Osteoblast (primary cell): ENCODE measurements at regions not wholly inside any gene's neighbourhood (a gene's known extent, or its start where the extent isn't known, plus 50 kb on each side); places are given as distances from the start of the nearest gene placed in this dataset.
A peak's percentile ranks its signal among the peaks of the same experiment; 100 is the strongest.
"Not testable (repeated sequence)": the region's sequence is repeated elsewhere in the genome, so short reads cannot be mapped to it uniquely, and the experiment has no call there.

Source experiments
- DNase-seq: peaks from one replicate; pipeline ENCODE4 v3.0.0; 2011; ENCODE audit warnings: low spot score, mixed read lengths; ENCODE audit not compliant: insufficient read length; ENCODE audit errors: missing footprints
- H2AFZ ChIP-seq: 2 replicates; pipeline ENCODE4 v1.6.0; 2011; ENCODE audit warnings: mild to moderate bottlenecking, low read length
- H3K27ac ChIP-seq: 2 replicates; pipeline ENCODE4 v1.5.1; 2011; ENCODE audit warnings: mild to moderate bottlenecking, low read depth, low read length, moderate library complexity
- H3K27me3 ChIP-seq: 2 replicates; pipeline ENCODE4 v1.6.0; 2012; ENCODE audit warnings: mild to moderate bottlenecking, control low read depth, inconsistent platforms, low read length, moderate library complexity; ENCODE audit not compliant: insufficient read depth
- H3K36me3 ChIP-seq: 2 replicates; pipeline ENCODE4 v1.5.1; 2011; ENCODE audit warnings: mild to moderate bottlenecking, low read length, control low read depth, moderate library complexity; ENCODE audit not compliant: insufficient read depth
- H3K4me1 ChIP-seq: 2 replicates; pipeline ENCODE4 v1.5.1; 2011; ENCODE audit warnings: mild to moderate bottlenecking, low read length, control low read depth, moderate library complexity; ENCODE audit not compliant: insufficient read depth
- H3K4me2 ChIP-seq: 2 replicates; pipeline ENCODE4 v1.6.0; 2011; ENCODE audit warnings: mild to moderate bottlenecking, low read length; ENCODE audit not compliant: insufficient read depth
- H3K4me3 ChIP-seq: fragments of 200-600 bp; sonication (generic); 3 replicates; pipeline ENCODE4 v1.5.1; 2012; ENCODE audit warnings: mild to moderate bottlenecking, low read length, inconsistent platforms; ENCODE audit not compliant: insufficient read depth
- H3K79me2 ChIP-seq: 2 replicates; pipeline ENCODE4 v1.6.0; 2012; ENCODE audit warnings: mild to moderate bottlenecking, low read length, control low read depth, inconsistent platforms; ENCODE audit not compliant: insufficient read depth
- H3K9me3 ChIP-seq: 2 replicates; pipeline ENCODE4 v1.5.1; 2011; ENCODE audit warnings: low read depth, low read length, control low read depth
- H4K20me1 ChIP-seq: 2 replicates; pipeline ENCODE4 v1.6.0; 2012; ENCODE audit warnings: mild to moderate bottlenecking, low read length, control low read depth; ENCODE audit not compliant: insufficient read depth
- CTCF ChIP-seq: IDR thresholded peaks from 2 replicates; pipeline ENCODE4 v1.5.1; 2011; ENCODE audit warnings: mild to moderate bottlenecking, low read depth, low read length, moderate library complexity; ENCODE audit errors: extremely low read depth

- no peak overlapping the region for H3K27ac ChIP-seq
- no peaks in the 10 kb centered on the region for H3K79me2 ChIP-seq
- no peaks in the 10 kb centered on the region for H3K9me3 ChIP-seq
- TF ChIP-seq CTCF: no peak
- H3K4me3 ChIP-seq: no peak overlapping the region
- H3K4me2 ChIP-seq: no peak overlapping the region
- no peaks in the 10 kb centered on the region for H4K20me1 ChIP-seq
- H3K27me3 ChIP-seq: no peaks in the 10 kb centered on the region
- H2AFZ ChIP-seq: no peak overlapping the region
- no peaks in the 10 kb centered on the region for H3K36me3 ChIP-seq
- no peaks in the 10 kb centered on the region for H3K4me1 ChIP-seq
- no peak for DNase-seq
Observed at GRCh38 chr12:116448165-116448739, 110.9 kb upstream of the MAP1LC3B2 start.

GRCh38 chr12:116450406-116450910 is 108.7 kb upstream of the MAP1LC3B2 start:
- Histone ChIP-seq H2AFZ (no peak overlapping the region), H3K79me2 (no peaks in the 10 kb centered on the region), H3K4me1 (peaks cover 11% of the 10 kb centered on the region), H3K4me3 (no peak overlapping the region), H4K20me1 (no peaks in the 10 kb centered on the region), H3K27ac (no peak overlapping the region), H3K9me3 (no peaks in the 10 kb centered on the region), H3K36me3 (no peaks in the 10 kb centered on the region), H3K4me2 (no peak overlapping the region), H3K27me3 (no peaks in the 10 kb centered on the region)
- DNase-seq: no peak
- no peak for TF ChIP-seq CTCF

GRCh38 chr12:116452975-116453374 is 106.2 kb upstream of the MAP1LC3B2 start:
- Histone ChIP-seq H3K4me1 (peaks cover 25% of the 10 kb centered on the region), H3K27ac (peak overlapping the region; percentile 39)
- H4K20me1 ChIP-seq, H2AFZ ChIP-seq, H3K4me2 ChIP-seq, H3K36me3 ChIP-seq, H3K9me3 ChIP-seq, H3K4me3 ChIP-seq, H3K79me2 ChIP-seq, H3K27me3 ChIP-seq, DNase-seq: not testable (repeated sequence)

GRCh38 chr12:116453631-116454030 is 105.5 kb upstream of the MAP1LC3B2 start:
- H3K4me1 ChIP-seq: peaks cover 25% of the 10 kb centered on the region
- no peak for DNase-seq
- H3K4me2 ChIP-seq: no peak overlapping the region
- H2AFZ ChIP-seq: no peak overlapping the region
- no peaks in the 10 kb centered on the region for H3K27me3 ChIP-seq
- no peaks in the 10 kb centered on the region for H3K36me3 ChIP-seq
- H3K4me3 ChIP-seq: no peak overlapping the region
- peak overlapping the region; percentile 42 for H3K27ac ChIP-seq
- no peaks in the 10 kb centered on the region for H4K20me1 ChIP-seq
- no peaks in the 10 kb centered on the region for H3K9me3 ChIP-seq
- H3K79me2 ChIP-seq: no peaks in the 10 kb centered on the region
- no peak for TF ChIP-seq CTCF
